ENCODE measurements at regions not wholly inside any gene's neighbourhood (a gene's known extent, or its start where the extent isn't known, plus 50 kb on each side); places are given as distances from the start of the nearest gene placed in this dataset.

- H3K4me1 Mint-ChIP-seq = no peaks in the 10 kb centered on the region
- no peak overlapping the region for H3K27ac Mint-ChIP-seq (ENCODE audit: unreplicated experiment)
- H3K27me3 Mint-ChIP-seq (ENCODE audit: low read depth) = peaks cover 3% of the 10 kb centered on the region
- no peak for DNase-seq (ENCODE audit: low read depth, low spot score)
- H3K4me3 Mint-ChIP-seq = no peak overlapping the region
- no peaks in the 10 kb centered on the region for H3K9me3 Mint-ChIP-seq
- TF ChIP-seq CTCF (conservative IDR thresholded peaks at IDR 0.05) = no peak
- peaks cover 9% of the 10 kb centered on the region for H3K36me3 Mint-ChIP-seq (ENCODE audit: low read depth)
These were observed 183.4 kb downstream of the GALR1 start for GRCh38 chr18:77433076-77433475.

- Mint-ChIP-seq H3K27ac (ENCODE audit: unreplicated experiment) (no peak overlapping the region), H3K9me3 (no peaks in the 10 kb centered on the region), H3K4me3 (no peak overlapping the region), H3K36me3 (ENCODE audit: low read depth) (no peaks in the 10 kb centered on the region), H3K27me3 (ENCODE audit: low read depth) (no peaks in the 10 kb centered on the region), H3K4me1 (no peaks in the 10 kb centered on the region)
- DNase-seq (ENCODE audit: low read depth, low spot score) = no peak
- TF ChIP-seq CTCF (conservative IDR thresholded peaks at IDR 0.05) = no peak
These were observed 190.2 kb downstream of the GALR1 start for GRCh38 chr18:77439888-77440287.

- Mint-ChIP-seq H3K27me3 (ENCODE audit: low read depth) (no peaks in the 10 kb centered on the region), H3K4me3 (no peak overlapping the region), H3K9me3 (no peaks in the 10 kb centered on the region), H3K4me1 (no peaks in the 10 kb centered on the region), H3K27ac (ENCODE audit: unreplicated experiment) (no peak overlapping the region), H3K36me3 (ENCODE audit: low read depth) (no peaks in the 10 kb centered on the region)
- no peak for TF ChIP-seq CTCF (conservative IDR thresholded peaks at IDR 0.05)
- DNase-seq (ENCODE audit: low read depth, low spot score) = no peak
These were observed 192.7 kb downstream of the GALR1 start for GRCh38 chr18:77442393-77442792.

- H3K9me3 Mint-ChIP-seq = no peaks in the 10 kb centered on the region
- peaks cover 2% of the 10 kb centered on the region for H3K36me3 Mint-ChIP-seq (ENCODE audit: low read depth)
- no peak overlapping the region for H3K27ac Mint-ChIP-seq (ENCODE audit: unreplicated experiment)
- H3K4me3 Mint-ChIP-seq = no peak overlapping the region
- no peak for TF ChIP-seq CTCF (conservative IDR thresholded peaks at IDR 0.05)
- no peak for DNase-seq (ENCODE audit: low read depth, low spot score)
- H3K4me1 Mint-ChIP-seq = no peaks in the 10 kb centered on the region
- H3K27me3 Mint-ChIP-seq (ENCODE audit: low read depth) = no peaks in the 10 kb centered on the region
These were observed 194.7 kb downstream of the GALR1 start for GRCh38 chr18:77444385-77444784.

GRCh38 chr18:77448046-77448445 is 198.4 kb downstream of the GALR1 start:
- no peak overlapping the region for H3K4me3 Mint-ChIP-seq
- peaks cover 2% of the 10 kb centered on the region for H3K36me3 Mint-ChIP-seq (ENCODE audit: low read depth)
- H3K9me3 Mint-ChIP-seq = no peaks in the 10 kb centered on the region
- no peak for TF ChIP-seq CTCF (conservative IDR thresholded peaks at IDR 0.05)
- DNase-seq (ENCODE audit: low read depth, low spot score) = no peak
- no peaks in the 10 kb centered on the region for H3K27me3 Mint-ChIP-seq (ENCODE audit: low read depth)
- H3K27ac Mint-ChIP-seq (ENCODE audit: unreplicated experiment) = no peak overlapping the region
- H3K4me1 Mint-ChIP-seq = peaks cover 6% of the 10 kb centered on the region

- Mint-ChIP-seq H3K4me1 (peaks cover 6% of the 10 kb centered on the region), H3K4me3 (no peak overlapping the region), H3K27ac (ENCODE audit: unreplicated experiment) (no peak overlapping the region), H3K9me3 (peaks cover 3% of the 10 kb centered on the region), H3K36me3 (ENCODE audit: low read depth) (no peaks in the 10 kb centered on the region), H3K27me3 (ENCODE audit: low read depth) (no peaks in the 10 kb centered on the region)
- no peak for DNase-seq (ENCODE audit: low read depth, low spot score)
- TF ChIP-seq CTCF (conservative IDR thresholded peaks at IDR 0.05) = no peak
These were observed 205.4 kb downstream of the GALR1 start for GRCh38 chr18:77455004-77455403.

Measured in neural crest cell (in vitro differentiated cells).